ENCODE measurements at regions not wholly inside any gene's neighbourhood (a gene's known extent, or its start where the extent isn't known, plus 50 kb on each side); places are given as distances from the start of the nearest gene placed in this dataset.

- no peak for TF ChIP-seq POLR2A (IDR thresholded peaks at IDR 0.05)
- no peak for TF ChIP-seq CTCF (IDR thresholded peaks at IDR 0.05)
Observed at GRCh38 chr6:79330704-79331103, 96.2 kb upstream of the HMGN3 start.
